NCI-H2081 (cell line): ENCODE measurements at regions not wholly inside any gene's neighbourhood (a gene's known extent, or its start where the extent isn't known, plus 50 kb on each side); places are given as distances from the start of the nearest gene placed in this dataset.
"Not testable (repeated sequence)": the region's sequence is repeated elsewhere in the genome, so short reads cannot be mapped to it uniquely, and the experiment has no call there.

Experiments
- DNase-seq, 2 experiments: peaks; one replicate each; lab custom pipeline; 2025; lab: John Stamatoyannopoulos, UW

DNA sequence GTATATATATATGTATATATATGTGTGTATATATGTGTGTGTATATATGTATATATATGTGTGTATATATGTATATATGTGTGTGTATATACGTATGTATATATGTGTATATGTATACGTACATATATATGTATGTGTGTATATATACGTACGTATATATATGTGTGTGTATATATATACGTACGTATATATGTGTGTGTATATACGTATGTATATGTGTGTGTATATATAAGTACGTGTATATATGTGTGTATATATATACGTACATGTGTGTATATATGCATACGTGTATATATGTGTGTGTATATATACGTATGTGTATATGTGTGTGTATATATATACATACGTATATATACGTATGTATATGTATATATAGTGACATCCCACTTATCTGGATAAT, 154.4 kb downstream of the CDRT15L2 start:
- DNase-seq = no peak

DNA sequence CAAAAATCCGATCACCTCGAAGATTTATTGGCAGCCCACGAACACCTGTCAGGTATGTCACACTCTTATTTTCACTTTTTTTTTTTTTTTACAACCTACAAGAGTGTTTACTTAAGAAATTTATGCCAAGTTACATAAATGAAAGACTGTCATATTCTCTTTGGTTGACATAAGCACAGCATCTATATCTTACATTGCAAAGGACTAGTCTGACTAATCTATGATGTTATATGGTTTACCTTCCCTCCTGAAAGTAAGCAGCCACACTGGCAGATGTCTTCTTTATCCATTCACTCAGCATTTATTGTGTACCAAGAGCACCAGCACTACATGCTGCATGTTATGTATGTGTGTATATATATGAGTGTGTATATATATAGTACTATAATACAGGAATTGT, 156.3 kb downstream of the CDRT15L2 start:
- DNase-seq = no peak

DNA sequence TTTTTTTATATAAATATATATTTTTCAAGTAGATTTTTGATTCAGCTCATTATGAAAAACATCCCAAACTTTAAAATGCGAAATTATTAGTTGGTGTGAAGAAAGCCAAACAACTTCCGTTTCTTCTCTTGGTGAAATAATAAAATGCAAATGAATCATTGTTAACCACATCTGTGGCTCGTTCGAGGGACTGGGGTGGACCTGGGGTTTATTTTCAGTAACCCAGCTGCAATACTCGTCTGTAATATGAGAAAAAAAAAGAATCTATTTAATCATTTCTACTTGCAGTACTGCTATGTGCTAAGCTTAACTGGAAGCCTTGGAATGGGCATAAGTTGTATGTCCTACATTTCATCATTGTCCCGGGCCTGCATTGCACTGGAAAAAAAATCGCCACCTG, 158.1 kb downstream of the CDRT15L2 start:
- DNase-seq = not testable (repeated sequence)

DNA sequence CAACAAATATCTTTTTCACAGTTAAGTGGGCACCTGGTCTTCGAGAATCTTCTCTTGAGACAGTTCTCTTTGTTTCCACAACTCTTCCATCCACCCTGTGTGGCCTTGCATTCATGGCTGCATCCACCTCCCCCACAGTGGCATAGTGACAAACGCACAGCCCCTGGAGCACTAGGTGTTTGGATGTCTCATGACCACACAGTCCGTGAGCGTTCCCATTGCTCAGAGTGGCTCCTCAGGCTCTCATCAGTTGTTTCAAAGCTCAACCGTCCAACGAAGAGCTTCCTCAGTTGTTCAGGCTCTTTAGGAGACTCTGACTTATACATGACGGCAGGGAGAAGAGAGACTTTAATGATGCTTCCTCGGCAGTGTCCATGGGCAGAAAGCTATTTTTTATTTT, 191.6 kb downstream of the CDRT15L2 start:
- no peak for DNase-seq

DNA sequence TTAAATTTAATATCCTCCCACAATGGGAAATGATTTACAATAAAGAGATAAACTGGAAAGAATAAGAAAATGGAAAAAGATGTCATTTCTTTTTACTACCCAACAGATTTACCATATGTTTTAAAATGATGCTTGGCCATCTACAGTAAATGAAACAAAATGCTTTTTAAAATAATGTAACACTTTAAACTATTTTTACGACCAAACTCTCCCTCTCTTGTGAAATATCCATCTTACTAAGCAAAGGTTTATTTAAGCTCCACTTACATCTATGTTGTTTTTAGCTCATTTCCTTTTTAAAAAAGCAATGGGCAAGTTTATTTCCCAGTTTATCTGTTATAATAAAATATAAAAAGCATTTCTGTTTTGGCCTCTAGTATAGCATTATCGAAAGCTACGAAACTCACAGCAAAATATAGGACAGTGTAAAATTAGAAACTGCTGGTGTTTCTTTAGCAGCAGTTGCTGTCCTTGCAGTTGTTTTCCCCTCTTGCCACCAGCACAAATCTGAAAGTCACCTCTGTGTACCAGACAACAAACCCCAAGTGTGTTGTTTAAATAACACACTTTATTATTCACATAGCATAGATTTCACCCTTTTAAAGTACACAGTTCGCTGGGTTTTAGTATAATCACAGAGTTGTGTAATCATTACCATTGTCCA, 195.1 kb downstream of the CDRT15L2 start:
- no peak for DNase-seq

DNA sequence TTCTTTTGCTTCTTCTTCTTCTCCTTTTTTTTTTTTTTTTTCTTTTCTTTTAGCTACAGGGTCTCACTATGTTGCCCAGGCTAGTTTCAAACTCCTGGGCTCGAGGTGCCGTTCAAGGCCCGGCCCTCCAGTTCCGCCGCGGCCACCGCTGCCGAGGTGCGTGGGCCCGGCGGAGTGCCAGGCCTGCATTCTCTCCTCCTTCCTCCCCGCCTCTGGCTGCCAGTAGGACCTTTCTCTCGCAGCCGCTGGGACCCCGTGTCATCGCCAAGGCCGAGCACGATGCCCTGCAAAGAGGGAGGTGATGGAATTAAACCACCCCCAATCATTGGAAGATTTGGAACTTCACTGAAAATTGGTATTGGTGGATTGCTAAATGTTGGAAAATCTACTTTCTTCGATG, 195.8 kb downstream of the CDRT15L2 start:
- DNase-seq = no peak

DNA sequence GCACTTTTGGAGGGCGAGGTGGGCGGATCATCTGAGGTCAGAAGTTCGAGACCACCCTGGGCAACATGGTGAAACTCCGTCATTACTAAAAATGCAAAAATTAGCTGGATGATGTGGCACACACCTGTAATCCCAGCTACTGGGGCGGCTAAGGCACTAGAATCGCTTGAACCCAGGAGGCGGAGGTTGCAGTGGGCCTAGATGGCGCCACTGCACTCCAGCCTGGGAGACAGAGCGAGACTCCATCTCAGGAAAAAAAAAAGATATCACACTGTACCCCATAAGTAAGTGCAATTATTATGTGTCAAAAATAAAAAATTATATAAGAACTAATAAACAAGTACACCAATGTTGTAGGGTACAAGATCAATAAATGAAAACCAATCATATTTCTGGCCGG, 200.0 kb downstream of the CDRT15L2 start:
- no peak for DNase-seq

DNA sequence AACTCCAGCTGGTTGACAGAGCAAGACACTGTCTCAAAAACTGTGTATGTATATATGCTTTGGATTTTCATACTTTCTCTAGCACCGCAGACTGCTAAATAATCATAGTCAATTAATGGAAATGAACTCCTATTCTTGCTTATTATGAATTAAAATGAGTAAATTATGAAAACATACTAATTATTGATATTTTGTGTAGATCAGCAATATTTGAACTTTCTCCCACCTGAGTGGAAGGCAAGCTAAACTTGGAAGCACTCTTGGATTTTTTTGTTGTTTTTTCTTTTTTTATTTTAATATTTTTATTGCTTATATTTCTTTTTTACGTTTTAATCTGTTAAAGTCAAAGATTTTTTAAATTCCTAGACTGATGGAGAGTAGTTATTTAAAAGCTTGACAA, 201.7 kb downstream of the CDRT15L2 start:
- no peak for DNase-seq

DNA sequence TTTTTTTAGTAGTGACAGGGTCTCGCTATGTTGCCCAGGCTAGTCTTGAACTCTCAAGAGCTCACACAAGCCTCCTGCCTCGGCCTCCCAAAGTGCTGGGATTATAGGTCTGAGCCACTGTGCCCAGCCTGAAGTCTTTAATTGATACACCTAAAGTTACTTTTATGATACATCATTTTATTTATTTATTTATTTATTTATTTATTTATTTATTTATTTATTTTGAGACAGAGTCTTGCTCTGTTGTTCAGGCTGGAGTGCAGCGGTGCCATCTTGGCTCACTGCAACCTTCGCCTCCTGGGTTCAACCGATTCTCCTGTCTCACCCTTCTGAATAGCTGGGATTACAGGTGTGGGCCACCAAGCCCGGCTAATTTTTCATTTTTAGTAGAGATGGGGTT, 202.3 kb downstream of the CDRT15L2 start:
- not testable (repeated sequence) for DNase-seq

DNA sequence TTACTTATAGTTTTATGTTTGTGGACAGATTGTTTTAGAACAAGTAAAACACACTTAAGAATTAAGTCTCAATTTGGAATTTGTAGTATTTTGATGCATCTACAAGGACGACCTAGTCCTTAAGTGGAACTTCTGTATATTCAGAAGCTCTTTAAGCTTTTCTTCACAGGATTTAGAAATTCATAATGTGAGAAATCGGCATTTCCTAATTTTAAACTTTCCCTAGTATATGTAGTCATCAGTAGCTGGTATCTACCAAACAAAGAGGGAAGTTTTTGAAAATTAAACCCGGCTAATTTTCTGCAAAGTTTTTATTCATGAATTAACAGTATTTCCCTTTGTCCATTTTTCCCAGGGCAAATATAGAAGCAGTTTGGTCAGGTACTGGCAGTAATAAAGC, 203.6 kb downstream of the CDRT15L2 start:
- DNase-seq = no peak

DNA sequence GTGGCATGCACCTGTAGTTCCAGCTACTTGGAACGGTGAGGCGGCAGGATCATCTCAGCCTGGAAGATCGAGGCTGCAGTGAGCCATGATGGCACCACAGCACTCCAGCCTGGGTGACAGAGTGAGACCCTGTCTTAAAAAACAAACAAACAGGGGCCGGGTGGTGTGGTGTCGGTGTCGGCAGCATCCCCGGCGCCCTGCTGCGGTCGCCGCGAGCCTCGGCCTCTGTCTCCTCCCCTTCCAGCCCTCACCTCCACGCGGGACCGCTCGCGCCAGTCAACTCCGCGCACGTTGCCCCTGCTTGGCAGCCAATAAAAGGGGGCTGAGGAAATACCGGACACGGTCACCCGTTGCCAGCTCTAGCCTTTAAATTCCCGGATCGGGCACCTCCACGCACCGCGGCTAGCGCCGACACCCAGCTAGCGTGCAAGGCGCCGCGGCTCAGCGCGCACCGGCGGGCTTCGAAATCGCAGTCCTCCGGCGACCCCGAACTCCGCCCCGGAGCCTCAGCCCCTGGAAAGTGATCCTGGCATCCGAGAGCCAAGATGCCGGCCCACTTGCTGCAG, 204.7 kb downstream of the CDRT15L2 start:
- no peak for DNase-seq

DNA sequence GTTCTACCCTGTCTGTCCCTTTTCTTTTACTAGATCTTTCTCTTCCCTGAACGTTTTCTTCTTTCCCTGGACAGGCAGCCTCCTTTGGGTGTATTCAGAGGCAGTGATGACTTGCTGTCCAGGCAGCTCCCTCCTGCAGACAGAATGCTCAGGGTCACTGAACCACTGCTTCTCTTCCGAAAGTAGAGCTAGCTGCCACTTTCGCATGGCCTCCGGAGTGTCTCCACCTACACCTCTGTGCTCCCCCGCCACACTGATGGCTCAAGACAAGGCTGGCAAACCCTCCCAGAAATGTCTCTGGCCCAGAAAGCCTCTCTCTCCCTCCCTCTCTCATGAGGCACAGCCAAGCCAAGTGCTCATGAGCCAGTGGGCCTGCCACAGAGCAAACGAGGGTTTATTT, 207.8 kb downstream of the CDRT15L2 start:
- no peak for DNase-seq

DNA sequence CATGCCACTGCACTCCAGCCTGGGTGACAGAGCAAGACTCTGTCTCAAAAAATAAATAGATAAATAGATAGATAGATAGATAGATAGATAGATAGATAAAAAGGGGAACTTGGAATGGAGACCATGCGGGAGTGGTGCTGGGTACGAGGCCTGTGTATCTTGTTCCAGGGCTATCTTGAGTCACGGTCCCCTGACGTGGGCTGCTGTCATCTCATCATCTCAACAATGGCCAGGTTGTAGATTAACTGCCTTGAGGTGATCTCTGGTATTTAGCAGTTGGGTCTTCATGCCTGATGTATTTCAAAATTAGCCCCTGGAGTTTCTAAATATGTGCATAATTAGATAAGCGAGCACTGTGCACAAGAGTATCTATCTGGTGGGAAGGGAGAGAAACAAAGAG, 212.1 kb downstream of the CDRT15L2 start:
- DNase-seq = no peak

DNA sequence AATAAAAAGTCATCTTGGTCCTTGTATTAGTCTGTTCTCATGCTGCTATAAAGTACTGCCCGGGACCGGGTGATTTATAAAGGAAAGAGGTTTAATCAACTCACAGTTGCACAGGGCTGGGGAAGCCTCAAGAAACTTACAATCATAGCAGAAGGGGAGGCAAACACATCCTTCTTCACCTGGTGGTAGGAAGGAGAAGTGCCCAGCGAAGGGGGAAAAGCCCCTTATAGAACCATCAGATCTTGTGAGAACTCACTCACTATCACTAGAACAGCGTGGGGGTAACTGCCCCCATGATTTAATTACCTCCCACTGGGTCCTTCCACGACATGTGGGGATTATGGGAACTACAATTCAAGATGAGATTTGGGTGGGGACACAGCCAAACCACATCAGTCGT, 215.0 kb downstream of the CDRT15L2 start:
- not testable (repeated sequence) for DNase-seq

DNA sequence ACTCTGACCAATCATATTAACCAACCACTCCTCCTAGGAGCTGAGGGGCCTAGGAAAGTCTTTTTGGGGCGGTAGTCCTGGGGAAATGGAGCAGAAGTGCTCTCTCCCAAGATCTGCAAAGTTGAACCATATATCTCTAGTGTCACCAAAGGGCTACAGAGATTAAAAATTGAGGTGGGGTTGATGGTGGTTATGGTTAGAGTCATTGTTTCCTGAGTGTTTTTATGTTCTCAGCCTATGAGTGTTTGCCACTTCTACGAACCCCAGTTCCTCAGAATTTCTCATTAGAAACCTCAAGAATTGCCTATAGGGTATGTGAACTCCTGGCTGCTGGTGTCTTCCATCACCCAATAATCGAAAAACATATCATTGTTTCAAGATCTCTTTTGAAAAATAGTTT, 217.8 kb downstream of the CDRT15L2 start:
- DNase-seq = no peak

DNA sequence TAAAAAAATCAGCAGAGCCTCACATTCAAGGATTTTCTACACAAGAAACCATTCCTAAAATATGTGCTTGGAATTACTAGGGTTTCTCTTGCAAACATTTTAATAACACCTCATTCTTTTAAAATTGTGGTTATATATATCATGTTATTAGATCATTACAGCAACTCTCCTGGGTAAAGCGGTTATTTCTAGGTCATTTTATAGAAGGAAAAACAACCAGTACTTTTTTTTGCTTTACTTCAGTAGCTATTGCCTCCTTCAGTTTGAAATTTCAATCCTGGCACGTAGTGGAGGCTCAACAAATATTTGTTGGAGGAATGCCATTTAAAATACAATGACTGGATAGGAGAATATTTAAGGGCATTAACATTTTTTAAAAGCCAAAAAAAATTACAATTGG, 220.6 kb downstream of the CDRT15L2 start:
- DNase-seq = no peak

DNA sequence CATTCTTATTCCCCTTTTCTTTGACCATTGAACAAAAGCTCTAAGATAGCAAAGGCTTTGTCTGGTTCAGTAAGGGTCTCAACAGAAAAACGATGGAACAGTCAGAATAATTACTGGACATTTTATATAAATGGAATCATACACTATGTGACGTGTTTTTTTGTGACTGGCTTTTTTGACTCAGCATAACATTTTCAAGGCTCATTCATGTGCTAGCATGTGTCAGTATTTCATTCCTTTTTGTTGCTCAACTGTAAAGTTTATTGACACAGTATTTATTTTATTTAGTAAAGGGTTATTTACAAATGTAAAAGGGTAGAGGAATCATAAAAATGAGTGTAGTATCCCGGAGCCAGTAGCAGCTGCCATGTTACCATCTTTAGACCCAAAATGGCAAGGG, 226.2 kb downstream of the CDRT15L2 start:
- no peak for DNase-seq

DNA sequence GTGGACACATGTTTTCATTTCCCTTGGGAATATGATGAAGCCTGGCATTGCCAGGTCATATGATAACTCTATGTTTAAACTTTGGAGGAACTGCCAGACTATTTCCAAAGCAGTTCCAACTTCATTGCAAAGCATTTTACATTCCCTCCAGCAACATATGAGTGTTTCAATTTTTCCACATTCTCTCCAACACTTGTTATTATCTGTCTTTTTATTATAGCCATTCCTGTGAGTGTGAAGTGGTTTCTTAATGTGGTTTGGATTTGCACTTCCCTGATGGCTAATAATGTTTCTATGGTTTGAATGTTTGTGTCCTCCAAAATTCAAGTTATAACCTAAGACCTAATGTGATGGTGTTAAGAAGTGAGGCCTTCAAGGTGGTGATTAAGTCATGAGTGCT, 228.0 kb downstream of the CDRT15L2 start:
- DNase-seq = not testable (repeated sequence)

DNA sequence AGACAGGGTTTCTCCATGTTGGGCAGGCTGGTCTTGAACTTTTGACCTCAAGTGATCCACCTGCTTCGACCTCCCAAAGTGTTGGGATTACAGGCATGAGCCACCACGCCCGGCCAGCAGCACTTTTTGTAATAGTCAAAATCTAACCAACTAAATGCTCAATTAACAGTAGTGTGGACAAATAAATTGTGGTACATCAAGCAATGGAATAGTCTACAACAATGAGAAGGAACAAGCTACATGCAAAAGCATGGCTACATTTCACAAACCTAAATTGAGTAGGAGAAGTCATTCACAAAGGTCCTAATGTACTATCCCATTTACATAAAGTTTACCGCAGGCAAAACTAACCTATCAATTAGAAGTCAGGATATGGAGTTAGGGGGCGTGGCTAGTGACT, 227.4 kb downstream of the USP22 start:
- DNase-seq = not testable (repeated sequence)

DNA sequence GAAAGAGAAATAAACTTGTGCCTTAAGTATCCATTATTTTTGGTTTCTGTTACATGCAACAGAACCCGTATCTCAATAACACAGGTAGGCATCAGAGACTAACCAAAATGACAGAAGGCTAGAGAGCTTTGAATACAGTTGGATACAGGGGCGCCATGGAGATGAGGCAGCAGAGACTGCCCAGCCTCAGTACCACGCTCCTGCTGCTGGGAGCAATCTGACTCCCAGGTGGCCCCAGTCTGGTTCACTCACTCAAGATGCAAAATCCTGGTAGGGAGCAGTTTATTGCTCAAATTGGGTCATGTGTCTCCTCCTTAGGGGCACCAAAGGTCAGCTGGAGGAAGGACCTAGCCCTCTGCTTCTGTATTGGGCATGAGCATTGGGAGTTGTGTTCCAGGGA, 218.9 kb downstream of the USP22 start:
- no peak for DNase-seq

DNA sequence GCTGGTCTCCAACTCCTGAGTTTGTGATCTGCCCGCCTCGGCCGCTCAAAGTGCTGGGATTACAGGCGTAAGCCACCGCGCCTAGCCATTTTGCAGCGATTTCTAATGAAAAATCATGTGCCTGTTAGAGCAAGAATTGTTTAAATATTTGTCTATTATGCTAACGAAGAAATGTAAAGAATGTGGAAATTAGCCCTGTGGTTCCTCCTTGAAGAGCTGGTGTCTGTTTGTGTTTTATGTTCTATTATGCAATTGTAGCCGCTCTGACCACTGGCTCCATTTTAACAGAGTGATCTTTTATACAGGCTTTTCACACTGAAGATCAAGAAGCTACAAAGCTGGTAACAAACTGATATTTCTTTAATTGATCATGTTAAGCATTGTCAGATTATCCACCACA, 217.3 kb downstream of the USP22 start:
- no peak for DNase-seq

DNA sequence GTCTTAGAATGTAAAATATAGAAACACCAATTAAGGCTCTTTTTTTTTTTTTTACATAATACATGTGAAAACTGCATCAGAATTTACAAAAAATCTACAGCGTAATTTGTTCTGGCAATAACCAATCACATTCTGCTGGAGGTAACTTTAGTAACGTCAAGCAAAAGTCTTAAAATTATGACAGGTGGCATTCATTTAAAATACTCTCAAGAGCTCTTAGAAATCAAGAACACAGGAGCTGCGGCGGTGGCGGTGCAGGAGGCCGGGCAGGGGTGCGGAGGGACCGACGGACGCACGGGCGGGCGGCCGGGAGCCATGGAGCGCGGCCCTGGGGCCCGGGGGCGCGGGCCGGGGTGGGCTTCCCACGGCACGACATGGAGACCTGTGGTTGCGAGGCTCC, 202.4 kb downstream of the USP22 start:
- not testable (repeated sequence) for DNase-seq

DNA sequence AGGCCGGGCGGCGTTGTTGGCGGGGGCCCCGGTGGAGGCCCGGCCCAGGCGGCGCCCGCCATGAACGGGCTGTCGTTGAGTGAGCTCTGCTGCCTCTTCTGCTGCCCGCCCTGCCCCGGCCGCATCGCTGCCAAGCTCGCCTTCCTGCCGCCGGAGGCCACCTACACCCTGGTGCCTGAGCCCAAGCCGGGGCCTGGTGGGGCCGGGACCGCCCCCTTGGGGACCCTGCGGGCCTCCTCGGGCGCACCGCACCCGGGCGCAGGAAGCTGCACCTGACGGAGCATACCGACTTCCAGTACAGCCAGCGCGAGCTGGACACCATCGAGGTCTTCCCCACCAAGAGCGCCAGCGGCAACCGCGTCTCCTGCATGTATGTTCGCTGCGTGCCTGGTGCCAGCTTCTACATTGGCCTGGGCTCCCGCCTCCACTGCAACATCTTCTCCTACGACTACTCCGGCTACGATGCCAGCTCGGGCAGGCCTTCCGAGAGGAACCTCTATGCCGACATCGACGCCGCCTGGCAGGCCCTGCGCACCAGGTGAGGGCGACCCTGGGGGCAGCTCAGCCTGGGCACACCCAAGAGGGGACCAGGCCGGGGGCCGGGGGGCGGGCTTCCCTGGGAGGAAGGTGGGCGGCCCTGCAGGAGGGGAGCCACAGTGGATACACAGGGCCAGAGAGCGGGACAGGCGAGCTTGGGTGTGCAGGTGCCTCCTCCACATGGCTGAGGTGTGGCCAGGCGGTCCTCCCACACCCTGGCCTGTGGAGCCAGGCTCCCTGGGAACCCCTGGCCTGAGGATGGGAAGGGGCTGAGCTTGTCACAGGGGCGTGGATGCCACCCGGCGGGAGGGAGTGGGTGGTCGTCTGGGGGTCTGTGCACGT, 201.6 kb downstream of the USP22 start:
- not testable (repeated sequence) for DNase-seq
